GM06990 (cell line): ENCODE measurements at regions not wholly inside any gene's neighbourhood (a gene's known extent, or its start where the extent isn't known, plus 50 kb on each side); places are given as distances from the start of the nearest gene placed in this dataset.

Experiments
- DNase-seq: peaks from one replicate; pipeline ENCODE4 v3.0.0-alpha.2; 2011; ENCODE audit not compliant: insufficient read length; ENCODE audit errors: extremely low read depth
- H3K27me3 ChIP-seq: replicated peaks from 2 replicates; pipeline ENCODE4 v1.6.0; 2011; ENCODE audit warnings: low read length; ENCODE audit not compliant: control insufficient read depth, insufficient read depth
- H3K36me3 ChIP-seq: 2 replicates; pipeline ENCODE4 v1.5.1; 2011; ENCODE audit warnings: low read length; ENCODE audit not compliant: control insufficient read depth, insufficient read depth
- H3K4me3 ChIP-seq: replicated peaks from 2 replicates; pipeline ENCODE4 v1.5.1; 2011; ENCODE audit warnings: low read depth, mild to moderate bottlenecking, control low read depth, low read length
- TF ChIP-seq, protein P1 (sequence below): IDR thresholded peaks from 2 replicates; pipeline ENCODE4 v1.5.1; 2011; ENCODE audit warnings: low read length, control low read depth, mild to moderate bottlenecking, inconsistent platforms; ENCODE audit not compliant: insufficient read depth, poor library complexity, severe bottlenecking

DNA sequence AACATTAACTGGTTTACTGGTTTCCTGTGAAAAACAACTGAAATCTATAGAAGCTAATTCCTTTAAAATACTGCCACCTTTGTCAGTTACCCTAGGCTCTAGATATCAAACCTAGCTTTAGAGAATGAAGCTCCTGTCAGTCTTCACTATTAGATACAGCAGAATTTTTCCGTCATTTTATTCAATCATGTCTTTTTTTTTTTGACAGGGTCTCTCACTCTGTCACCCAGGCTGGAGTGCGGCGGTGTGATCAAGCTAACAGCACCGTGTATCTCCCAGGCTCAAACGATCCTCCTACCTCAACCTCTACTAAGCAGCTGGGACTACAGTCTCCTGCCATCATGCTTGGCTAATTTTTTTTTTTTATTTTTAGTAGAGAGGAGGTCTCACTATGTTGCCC, 415.2 kb upstream of the LRRTM4 start:
- Histone ChIP-seq H3K4me3 (no peak overlapping the region), H3K27me3 (no peaks in the 10 kb centered on the region), H3K36me3 (no peaks in the 10 kb centered on the region)
- TF ChIP-seq, protein P1, sequence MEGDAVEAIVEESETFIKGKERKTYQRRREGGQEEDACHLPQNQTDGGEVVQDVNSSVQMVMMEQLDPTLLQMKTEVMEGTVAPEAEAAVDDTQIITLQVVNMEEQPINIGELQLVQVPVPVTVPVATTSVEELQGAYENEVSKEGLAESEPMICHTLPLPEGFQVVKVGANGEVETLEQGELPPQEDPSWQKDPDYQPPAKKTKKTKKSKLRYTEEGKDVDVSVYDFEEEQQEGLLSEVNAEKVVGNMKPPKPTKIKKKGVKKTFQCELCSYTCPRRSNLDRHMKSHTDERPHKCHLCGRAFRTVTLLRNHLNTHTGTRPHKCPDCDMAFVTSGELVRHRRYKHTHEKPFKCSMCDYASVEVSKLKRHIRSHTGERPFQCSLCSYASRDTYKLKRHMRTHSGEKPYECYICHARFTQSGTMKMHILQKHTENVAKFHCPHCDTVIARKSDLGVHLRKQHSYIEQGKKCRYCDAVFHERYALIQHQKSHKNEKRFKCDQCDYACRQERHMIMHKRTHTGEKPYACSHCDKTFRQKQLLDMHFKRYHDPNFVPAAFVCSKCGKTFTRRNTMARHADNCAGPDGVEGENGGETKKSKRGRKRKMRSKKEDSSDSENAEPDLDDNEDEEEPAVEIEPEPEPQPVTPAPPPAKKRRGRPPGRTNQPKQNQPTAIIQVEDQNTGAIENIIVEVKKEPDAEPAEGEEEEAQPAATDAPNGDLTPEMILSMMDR = no peak
- no peak for DNase-seq

DNA sequence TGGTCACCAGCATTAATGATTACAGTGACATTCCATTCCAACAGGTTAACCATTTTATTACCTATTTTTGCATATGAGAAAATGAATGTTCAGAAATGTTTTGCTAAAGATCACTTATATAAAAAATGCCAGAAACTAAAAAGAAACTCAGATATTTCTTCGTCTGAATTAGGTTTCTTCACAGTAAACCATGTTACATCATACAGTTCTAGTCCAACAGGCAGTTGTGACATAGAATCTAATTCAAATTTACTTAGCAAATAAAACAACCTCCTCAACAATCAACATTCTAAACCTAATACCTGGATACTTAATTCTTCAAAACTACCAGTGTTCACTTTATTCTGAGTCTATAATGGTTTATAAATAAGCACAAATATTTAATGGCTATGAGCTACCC, 416.3 kb upstream of the LRRTM4 start:
- no peak overlapping the region for H3K4me3 ChIP-seq

DNA sequence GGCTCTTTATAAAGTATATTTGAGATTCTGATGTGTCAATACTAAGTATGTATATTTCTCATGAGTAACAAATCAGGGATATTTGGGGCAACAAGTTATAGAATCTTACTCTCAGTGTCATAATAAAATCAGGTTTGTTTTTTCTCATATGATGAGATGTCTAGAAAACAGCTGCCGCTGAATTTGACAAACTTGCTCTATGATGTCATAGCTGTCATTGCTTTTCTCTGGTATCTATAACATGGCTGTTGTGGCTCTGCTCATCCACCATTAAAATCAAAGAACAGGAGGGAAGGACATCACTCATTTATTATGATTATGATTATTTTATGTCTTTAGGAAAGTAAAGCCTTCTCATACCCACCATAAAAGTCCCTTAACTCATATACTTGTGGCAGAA, 417.2 kb upstream of the LRRTM4 start:
- TF ChIP-seq, protein P1 = no peak
- Histone ChIP-seq H3K27me3 (no peaks in the 10 kb centered on the region), H3K4me3 (no peak overlapping the region), H3K36me3 (no peaks in the 10 kb centered on the region)
- no peak for DNase-seq

More for the DNA sequence above, 416.3 kb upstream of the LRRTM4 start:
- TF ChIP-seq, protein P1 = no peak
- no peak for DNase-seq
- no peaks in the 10 kb centered on the region for H3K36me3 ChIP-seq
- no peaks in the 10 kb centered on the region for H3K27me3 ChIP-seq

DNA sequence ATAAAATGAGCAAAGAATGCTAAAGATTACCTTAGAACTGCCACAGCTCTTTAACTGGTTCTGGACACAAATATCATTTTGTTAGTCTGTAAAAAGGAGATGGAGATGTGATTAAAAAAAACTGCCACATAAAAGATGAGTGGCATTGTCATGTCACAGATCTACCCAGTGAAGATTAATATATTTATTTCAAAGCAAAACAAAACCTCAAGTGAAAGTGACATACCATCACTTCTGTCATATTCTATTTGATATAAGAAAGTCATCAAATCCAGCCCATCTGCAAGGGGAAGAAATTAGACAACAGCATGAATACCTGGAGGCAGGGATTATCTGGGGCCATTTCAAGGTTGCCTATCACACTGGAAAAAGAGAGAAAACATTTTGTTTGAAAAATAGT, 417.6 kb upstream of the LRRTM4 start:
- TF ChIP-seq, protein P1 = no peak
- DNase-seq = no peak
- no peaks in the 10 kb centered on the region for H3K27me3 ChIP-seq
- H3K4me3 ChIP-seq = no peak overlapping the region
- no peaks in the 10 kb centered on the region for H3K36me3 ChIP-seq

DNA sequence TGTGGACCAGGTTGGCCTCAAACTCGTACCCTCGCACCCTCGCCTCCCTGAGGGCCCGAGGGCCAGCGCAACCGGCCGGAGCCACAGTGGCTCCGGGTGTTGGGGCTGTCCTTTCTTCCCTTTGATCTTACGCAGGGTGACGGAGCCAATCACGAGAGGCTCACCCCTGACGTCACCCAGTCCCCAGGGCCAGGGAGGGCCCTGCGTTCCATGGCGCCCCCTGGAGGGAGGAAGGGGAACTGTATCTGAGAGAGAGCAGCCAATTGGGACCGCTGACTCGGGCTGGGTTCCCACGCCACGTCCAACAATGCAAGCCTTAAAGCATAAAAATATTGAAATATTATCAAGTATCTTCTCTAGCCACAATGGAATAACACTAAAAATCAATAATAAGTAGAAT, 432.8 kb upstream of the LRRTM4 start:
- H3K36me3 ChIP-seq = no peaks in the 10 kb centered on the region
- no peak for DNase-seq
- H3K27me3 ChIP-seq = no peaks in the 10 kb centered on the region
- no peak overlapping the region for H3K4me3 ChIP-seq
- TF ChIP-seq, protein P1 = no peak

DNA sequence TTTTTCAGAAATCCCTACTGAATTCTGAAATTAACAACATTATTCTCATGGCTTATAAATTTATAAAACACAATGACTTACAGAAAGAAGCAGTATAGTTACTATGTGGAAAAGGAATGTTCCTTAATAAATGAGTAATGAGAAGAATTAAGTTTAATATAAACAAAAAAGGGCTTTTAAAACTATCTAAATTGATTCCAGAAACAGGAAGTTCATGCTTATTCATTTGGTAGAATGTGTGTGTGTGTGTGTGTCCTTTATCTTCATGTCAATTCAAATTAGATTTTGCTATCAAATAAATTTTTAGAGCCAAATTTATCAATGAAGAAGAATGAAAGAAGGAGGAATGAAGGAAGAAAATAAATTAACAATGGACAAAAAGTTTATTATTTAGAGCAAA, 440.8 kb upstream of the LRRTM4 start:
- no peaks in the 10 kb centered on the region for H3K36me3 ChIP-seq
- no peaks in the 10 kb centered on the region for H3K27me3 ChIP-seq
- H3K4me3 ChIP-seq = no peak overlapping the region
- TF ChIP-seq, protein P1 = no peak
- no peak for DNase-seq
